Activated T-helper 1 cell treated with anti-CD3 and anti-CD28 coated beads, Interleukin-12 subunit alpha, Interleukin-12 subunit beta, Interleukin-2, Interleukin-4 antibody, amounts not matched to agents 30 ng/mL and 10 ng/mL and 1 ng/mL, durations not matched to agents 14 hours and 24 hours and 36 hours (primary cell): ENCODE measurements at regions not wholly inside any gene's neighbourhood (a gene's known extent, or its start where the extent isn't known, plus 50 kb on each side); places are given as distances from the start of the nearest gene placed in this dataset.
"Not testable (repeated sequence)": the region's sequence is repeated elsewhere in the genome, so short reads cannot be mapped to it uniquely, and the experiment has no call there.

Experiments used
- DNase-seq: peaks from one replicate; pipeline ENCODE4 v3.0.0; 2021; ENCODE audit warnings: low spot score
- H3K27ac Mint-ChIP-seq: one replicate; pipeline ENCODE4 v1.8.0; 2021; ENCODE audit warnings: mild to moderate bottlenecking, mixed read lengths
- H3K27me3 Mint-ChIP-seq: one replicate; pipeline ENCODE4 v1.8.0; 2022; ENCODE audit warnings: mild to moderate bottlenecking, moderate library complexity, mixed read lengths; ENCODE audit not compliant: insufficient read depth
- H3K36me3 Mint-ChIP-seq: one replicate; pipeline ENCODE4 v1.8.0; 2021; ENCODE audit warnings: low read depth, mixed read lengths
- H3K4me1 Mint-ChIP-seq: one replicate; pipeline ENCODE4 v1.8.0; 2021; ENCODE audit warnings: low read depth, mixed read lengths
- H3K4me3 Mint-ChIP-seq: one replicate; pipeline ENCODE4 v1.8.0; 2021; ENCODE audit warnings: mild to moderate bottlenecking, moderate library complexity, mixed read lengths
- H3K9me3 Mint-ChIP-seq: one replicate; pipeline ENCODE4 v1.8.0; 2021; ENCODE audit warnings: mixed read lengths
- intact Hi-C: fragments of 100-400 bp; cut with micrococcal nuclease; formaldehyde crosslinking; loops from one replicate; pipeline ENCODE4 v1.15.1; 2024

GRCh38 chr1:761791-762190, 75.3 kb upstream of the OR4F16 start:
- intact Hi-C loops, H3K4me1 Mint-ChIP-seq, H3K27me3 Mint-ChIP-seq, H3K4me3 Mint-ChIP-seq, H3K27ac Mint-ChIP-seq, H3K9me3 Mint-ChIP-seq, DNase-seq, H3K36me3 Mint-ChIP-seq: not testable (repeated sequence)

- H3K4me3 Mint-ChIP-seq, H3K9me3 Mint-ChIP-seq, DNase-seq, H3K27ac Mint-ChIP-seq, H3K36me3 Mint-ChIP-seq, H3K4me1 Mint-ChIP-seq, intact Hi-C loops, H3K27me3 Mint-ChIP-seq: not testable (repeated sequence)
Measured at GRCh38 chr1:771449-771848, 85.0 kb upstream of the OR4F16 start.

- DNase-seq, H3K36me3 Mint-ChIP-seq, intact Hi-C loops: not testable (repeated sequence)
Measured at GRCh38 chr1:777480-778180, 91.2 kb upstream of the OR4F16 start.

DNA sequence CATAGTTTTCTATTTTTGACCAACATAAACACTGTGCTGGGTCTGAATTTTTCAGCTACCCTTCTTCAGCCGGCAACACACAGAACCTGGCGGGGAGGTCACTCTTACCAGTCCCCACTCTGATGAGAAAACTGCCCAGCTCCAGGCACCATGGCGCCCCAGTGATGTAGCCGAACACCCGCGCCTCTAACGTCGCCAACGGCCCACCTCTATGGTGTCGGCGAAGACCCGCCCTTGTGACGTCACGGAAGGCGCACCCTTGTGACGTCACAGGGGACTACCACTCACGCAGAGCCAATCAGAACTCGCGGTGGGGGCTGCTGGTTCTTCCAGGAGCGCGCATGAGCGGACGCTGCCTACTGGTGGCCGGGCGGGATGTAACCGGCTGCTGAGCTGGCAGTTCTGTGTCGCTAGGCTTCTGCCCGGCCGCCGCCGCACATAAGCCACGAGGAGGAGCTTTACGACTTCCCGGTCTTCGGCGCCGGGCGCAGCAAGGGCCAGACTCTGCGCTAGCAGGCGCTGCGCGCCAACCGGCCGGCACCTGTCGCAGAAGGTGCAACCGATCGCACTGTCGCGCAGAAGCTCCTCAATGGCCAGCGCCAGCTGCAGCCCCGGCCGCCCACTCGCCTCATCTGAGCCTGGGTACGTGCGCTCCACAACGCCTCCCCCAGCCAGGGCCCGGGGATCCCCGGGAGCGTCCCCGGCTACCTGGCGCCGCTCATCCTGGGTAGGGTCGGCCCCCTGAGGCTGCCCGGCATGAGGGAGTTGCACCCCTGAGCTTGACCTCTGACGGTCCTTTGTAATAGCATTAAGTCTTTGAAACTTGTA, 92.2 kb upstream of the OR4F16 start:
- H3K4me1 Mint-ChIP-seq, intact Hi-C loops, H3K9me3 Mint-ChIP-seq, H3K36me3 Mint-ChIP-seq, H3K27me3 Mint-ChIP-seq: not testable (repeated sequence)
- H3K27ac Mint-ChIP-seq, result peak overlapping the region; percentile 99
- peak overlapping the region; percentile 98 for H3K4me3 Mint-ChIP-seq
- peak; percentile 99 for DNase-seq

More at GRCh38 chr1:777480-778180, 91.2 kb upstream of the OR4F16 start:
- not testable (repeated sequence) for H3K27me3 Mint-ChIP-seq, H3K4me1 Mint-ChIP-seq, H3K9me3 Mint-ChIP-seq, H3K27ac Mint-ChIP-seq
- H3K4me3 Mint-ChIP-seq, result peak overlapping the region; percentile 98

DNA sequence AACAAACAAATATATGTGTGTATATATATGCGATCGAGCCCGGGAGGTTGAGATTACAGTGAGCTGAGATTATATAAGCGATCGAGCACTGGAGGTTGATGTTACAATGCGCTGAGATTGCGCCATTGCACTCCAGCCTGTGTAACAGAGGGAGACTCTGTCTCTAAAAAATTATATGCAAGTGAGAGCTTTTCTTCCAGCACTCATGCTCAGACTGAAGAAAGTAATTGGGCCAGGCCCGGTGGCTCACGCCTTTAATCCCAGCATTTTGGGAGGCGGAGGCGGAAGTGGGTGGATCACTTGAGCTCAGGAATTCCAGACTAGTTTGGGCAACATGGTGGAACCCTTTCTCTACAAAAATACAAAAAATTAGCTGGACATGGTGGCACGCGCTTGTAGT, 93.2 kb upstream of the OR4F16 start:
- DNase-seq, H3K27me3 Mint-ChIP-seq, H3K9me3 Mint-ChIP-seq, intact Hi-C loops, H3K36me3 Mint-ChIP-seq, H3K4me1 Mint-ChIP-seq: not testable (repeated sequence)
- Mint-ChIP-seq H3K27ac (peak overlapping the region; percentile 71), H3K4me3 (peak overlapping the region; percentile 98)

GRCh38 chr1:788835-789234, 102.4 kb upstream of the OR4F16 start:
- Mint-ChIP-seq H3K27ac (no peak overlapping the region), H3K9me3 (peaks cover 4% of the 10 kb centered on the region), H3K36me3 (peaks cover 2% of the 10 kb centered on the region), H3K4me3 (no peak overlapping the region), H3K4me1 (no peaks in the 10 kb centered on the region), H3K27me3 (no peaks in the 10 kb centered on the region)
- no peak for DNase-seq
- intact Hi-C loops, result no loop called here

GRCh38 chr1:789606-790005, 103.2 kb upstream of the OR4F16 start:
- intact Hi-C loops, H3K9me3 Mint-ChIP-seq, H3K36me3 Mint-ChIP-seq, H3K4me3 Mint-ChIP-seq, DNase-seq, H3K4me1 Mint-ChIP-seq, H3K27me3 Mint-ChIP-seq, H3K27ac Mint-ChIP-seq: not testable (repeated sequence)

GRCh38 chr1:790388-790930, 104.0 kb upstream of the OR4F16 start:
- H3K27ac Mint-ChIP-seq, H3K9me3 Mint-ChIP-seq, DNase-seq, H3K4me3 Mint-ChIP-seq, H3K4me1 Mint-ChIP-seq, H3K27me3 Mint-ChIP-seq, intact Hi-C loops, H3K36me3 Mint-ChIP-seq: not testable (repeated sequence)

DNA sequence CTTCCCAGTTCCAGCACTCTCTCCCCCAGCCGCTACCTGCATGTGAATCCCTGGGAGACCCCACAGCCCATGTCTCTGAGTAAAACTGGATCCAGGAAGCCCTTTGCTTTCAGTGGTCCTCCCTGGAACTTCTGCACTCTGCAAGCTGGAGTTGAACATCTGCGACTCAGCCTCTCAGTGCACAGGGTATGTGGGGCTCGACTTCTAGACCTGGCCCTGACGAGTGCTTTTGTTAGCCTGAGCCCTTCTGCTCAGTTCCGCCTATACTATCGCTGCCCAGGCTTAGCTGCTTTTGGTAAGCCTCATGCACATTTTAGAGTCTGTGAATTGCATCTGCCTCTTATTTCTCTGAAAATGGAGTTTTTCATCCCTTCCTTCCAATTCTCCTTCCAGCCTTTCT, 107.9 kb upstream of the OR4F16 start:
- H3K36me3 Mint-ChIP-seq, H3K27me3 Mint-ChIP-seq, H3K4me1 Mint-ChIP-seq, H3K4me3 Mint-ChIP-seq, H3K27ac Mint-ChIP-seq, DNase-seq, H3K9me3 Mint-ChIP-seq, intact Hi-C loops: not testable (repeated sequence)

GRCh38 chr1:794918-795584, 108.6 kb upstream of the OR4F16 start:
- H3K36me3 Mint-ChIP-seq, H3K27me3 Mint-ChIP-seq, DNase-seq, H3K4me1 Mint-ChIP-seq, H3K27ac Mint-ChIP-seq, intact Hi-C loops, H3K9me3 Mint-ChIP-seq, H3K4me3 Mint-ChIP-seq: not testable (repeated sequence)

DNA sequence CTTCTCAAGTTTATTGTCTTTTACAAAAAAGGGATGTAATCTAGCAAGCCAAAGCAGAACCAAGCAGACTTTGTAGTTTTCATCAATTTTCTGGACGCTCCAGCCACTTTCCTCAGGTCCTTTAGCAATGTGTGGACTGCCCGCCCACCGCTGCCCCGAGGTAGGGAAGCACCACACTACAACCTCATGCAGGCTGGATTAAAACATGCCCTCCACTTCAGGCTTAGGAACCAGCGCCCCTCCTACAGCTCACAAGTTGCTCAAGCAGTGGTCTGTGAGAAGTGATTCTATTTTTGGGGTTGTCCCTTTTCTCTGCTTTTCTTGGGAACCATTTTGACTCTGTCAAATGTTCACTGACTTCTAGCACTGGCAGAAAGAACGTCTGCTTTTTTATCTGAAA, 111.2 kb upstream of the OR4F16 start:
- DNase-seq, H3K9me3 Mint-ChIP-seq, H3K27ac Mint-ChIP-seq, H3K36me3 Mint-ChIP-seq, H3K4me3 Mint-ChIP-seq, H3K4me1 Mint-ChIP-seq, H3K27me3 Mint-ChIP-seq, intact Hi-C loops: not testable (repeated sequence)

GRCh38 chr1:800397-800796, 113.9 kb upstream of the OR4F16 start:
- H3K27me3 Mint-ChIP-seq, H3K4me1 Mint-ChIP-seq, H3K9me3 Mint-ChIP-seq, DNase-seq, H3K36me3 Mint-ChIP-seq, H3K27ac Mint-ChIP-seq, H3K4me3 Mint-ChIP-seq, intact Hi-C loops: not testable (repeated sequence)
